HG02678 (cell line): ENCODE measurements at regions not wholly inside any gene's neighbourhood (a gene's known extent, or its start where the extent isn't known, plus 50 kb on each side); places are given as distances from the start of the nearest gene placed in this dataset.

ENCODE experiments used
- ATAC-seq: cut with Tn5 transposase; IDR thresholded peaks from one replicate; pipeline ENCODE4 v1.9.1; 2021; ENCODE audit warnings: mild to moderate bottlenecking, moderate library complexity; ENCODE audit not compliant: unreplicated experiment

DNA sequence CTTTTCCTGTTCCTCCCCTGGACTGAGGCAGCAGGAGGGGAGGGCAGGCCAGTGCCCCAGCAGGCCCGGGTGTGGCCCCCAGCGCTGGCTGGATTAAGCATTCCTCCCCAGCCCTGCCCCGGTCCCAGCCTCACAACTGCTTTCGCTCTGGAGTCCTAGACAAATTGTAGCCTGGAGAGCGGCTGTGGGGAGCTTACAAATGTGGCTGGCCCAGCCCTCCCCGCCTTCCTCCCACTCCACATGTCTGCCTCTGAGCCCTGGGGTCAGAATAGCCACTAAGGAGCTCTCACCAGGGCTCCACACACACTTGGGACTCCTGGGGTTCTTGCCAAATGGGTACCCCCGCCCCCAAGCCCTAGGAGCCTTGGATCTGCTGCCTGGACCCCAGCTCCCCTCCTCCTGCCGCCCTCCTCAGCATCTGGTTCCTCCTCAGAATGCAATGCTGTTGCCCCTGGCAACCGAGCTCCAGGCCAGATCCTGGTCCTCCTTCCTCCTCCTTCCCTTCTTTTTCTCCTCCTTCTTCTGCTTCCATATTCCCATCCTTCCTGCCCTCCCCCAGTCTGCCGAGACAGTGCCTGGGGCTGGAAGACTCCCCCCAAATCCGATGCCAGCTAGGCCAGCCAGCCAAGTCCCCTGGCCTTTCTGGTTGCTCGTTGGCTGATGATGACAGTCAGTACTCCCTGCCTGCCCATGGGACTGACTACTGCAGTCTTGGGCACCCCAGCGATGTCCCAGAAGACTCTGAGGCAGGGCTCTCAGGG is 91.1 kb downstream of the LINGO1 start:
- ATAC-seq: no peak

DNA sequence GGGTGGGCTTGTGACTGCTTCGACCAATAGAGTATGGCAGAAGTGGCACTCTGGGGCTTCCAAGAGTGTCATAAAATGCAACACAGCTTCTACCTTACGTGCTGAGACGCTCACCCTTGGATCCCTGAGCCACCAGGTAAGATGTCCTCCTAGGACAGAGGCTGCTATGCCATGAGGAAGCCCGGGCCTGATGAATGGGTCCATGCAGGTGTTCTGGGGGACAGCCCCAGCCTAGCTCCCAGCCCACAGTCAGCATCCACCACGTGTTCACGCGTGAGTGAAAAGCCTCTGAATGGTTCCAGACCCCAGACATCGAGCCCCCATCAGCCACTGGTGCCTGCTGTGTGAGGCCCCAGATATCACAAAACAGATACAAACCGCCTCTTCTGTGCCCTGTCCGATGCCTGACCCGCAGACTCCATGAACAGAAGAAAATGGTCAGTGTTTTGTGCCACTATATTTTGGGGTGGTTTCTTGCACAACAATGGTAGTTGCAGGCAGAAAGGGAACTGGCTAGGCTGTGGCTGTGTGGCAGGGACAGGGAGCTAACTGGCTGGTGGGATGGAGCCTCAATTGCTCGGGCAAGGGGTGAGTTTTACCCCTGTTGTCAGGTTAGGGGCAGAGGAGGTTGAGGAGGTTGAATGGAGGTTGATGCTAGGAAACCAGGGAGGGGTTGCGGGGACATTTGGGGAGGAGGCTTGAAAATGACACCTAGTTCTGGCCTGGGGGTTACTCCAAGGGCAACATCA is 92.2 kb downstream of the LINGO1 start:
- ATAC-seq: no peak

DNA sequence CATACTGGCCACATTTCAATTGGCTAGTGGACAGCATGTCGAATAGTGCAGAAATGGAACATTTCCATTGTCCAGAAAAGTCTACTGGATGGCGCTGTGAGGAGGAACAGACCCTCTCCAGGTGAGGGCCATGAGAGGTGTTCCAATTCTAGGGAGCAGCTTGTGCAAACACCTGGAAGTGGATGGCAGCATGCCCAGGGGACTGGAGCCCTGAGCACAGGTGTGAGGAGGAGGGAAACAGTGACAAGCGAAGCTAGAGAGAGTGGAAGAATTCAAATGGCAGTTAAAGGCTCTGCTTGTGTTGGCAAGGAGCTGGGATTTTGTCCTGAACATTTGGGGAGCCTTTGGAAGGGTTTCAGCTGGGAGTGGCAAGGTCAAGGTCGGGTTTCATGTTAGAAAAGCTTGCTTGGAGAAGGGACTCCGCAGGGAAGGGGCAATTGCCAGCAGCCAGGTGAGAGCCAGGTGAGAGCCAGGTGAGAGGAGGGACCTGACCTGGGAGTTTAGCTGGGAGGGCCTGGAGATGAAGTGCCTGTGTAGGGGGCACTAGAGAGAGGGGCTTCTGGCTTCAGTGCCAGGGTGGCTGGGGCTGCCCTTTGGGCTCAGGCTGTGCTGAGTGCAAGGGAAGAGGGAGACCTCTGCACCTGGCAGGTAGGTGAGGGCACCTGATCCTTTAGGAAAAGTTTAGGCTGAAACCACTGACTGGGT is 93.8 kb downstream of the LINGO1 start:
- no peak for ATAC-seq

DNA sequence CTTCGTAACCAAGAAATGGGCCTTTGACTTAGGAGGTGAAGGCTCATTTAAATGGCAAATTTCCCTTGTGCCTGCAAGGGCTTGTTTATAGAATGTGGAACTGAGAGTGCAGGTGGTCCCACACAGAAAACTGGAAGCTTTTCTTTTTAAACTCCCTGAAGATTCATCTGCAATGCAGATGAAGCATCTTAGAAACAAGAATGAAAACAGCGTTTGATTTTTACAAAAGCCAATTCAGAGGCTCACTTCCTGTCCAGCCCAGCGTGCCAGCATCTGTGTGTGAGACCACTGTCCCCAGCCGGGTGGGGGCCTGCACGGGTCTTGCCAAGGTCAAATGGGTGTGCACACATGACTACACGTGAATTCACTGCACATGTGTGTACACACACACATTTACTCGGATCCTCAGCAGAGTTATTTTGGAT is 94.7 kb downstream of the LINGO1 start:
- ATAC-seq: peak; percentile 84

DNA sequence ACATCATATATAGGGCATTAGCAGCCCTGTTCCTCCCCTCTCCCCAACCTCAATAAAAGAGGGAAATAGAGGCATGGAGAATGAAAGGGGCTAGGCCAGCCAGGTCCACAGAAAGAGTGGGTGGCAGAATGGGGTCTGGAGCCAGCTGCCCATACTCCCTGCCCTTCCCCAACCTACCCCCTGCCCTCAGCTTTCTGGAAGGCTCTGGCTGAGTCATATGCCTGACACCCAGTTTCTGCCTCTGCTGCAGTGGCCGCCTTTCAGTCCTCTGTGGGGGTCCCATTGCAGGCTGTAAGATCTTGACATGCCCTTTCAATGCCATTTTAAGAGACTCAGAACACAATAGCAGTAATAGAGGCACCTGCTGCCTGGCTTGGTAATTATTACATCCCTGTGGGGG is 95.7 kb downstream of the LINGO1 start:
- ATAC-seq: no peak

DNA sequence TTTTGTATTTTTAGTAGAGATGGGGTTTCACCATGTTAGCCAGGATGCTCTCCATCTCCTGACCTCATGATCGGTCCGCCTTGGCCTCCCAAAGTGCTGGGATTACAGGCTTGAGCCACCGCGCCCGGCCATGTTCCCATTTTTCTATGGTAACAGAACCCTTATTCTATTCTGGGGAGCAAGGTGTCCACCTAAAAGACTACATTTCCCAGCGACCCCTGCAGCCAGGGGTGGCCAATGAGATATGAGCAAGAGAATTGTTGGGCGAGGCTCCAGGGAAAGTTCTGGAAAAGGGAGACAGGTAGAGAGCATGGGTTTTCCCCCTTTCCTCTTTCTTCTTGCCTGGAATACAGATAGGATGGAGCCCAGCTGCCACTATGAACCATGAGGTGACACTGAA is 96.9 kb downstream of the LINGO1 start:
- ATAC-seq: no peak
